Neural cell (in vitro differentiated cells): ENCODE measurements at regions not wholly inside any gene's neighbourhood (a gene's known extent, or its start where the extent isn't known, plus 50 kb on each side); places are given as distances from the start of the nearest gene placed in this dataset.

ENCODE experiments used
- H2AFZ ChIP-seq: fragments of 200-600, 300-800 bp; sonication (generic), shearing (Covaris generic); 2 replicates; pipeline ENCODE4 v1.6.0; 2014; ENCODE audit warnings: low read depth, mild to moderate bottlenecking, antibody characterized with exemption, low read length, moderate library complexity
- H3F3A ChIP-seq: fragments of 200-600 bp; shearing (Covaris generic); 2 replicates; pipeline ENCODE4 v1.6.1; 2016; ENCODE audit warnings: mild to moderate bottlenecking, moderate library complexity, mixed read lengths, antibody characterized with exemption, low read length; ENCODE audit not compliant: insufficient read depth, poor library complexity, severe bottlenecking
- H3K27ac ChIP-seq: fragments of 200-600, 300-800 bp; sonication (generic), shearing (Covaris generic); 2 replicates; pipeline ENCODE4 v1.5.1; 2014; ENCODE audit warnings: mild to moderate bottlenecking, low read length, moderate library complexity
- H3K27me3 ChIP-seq: fragments of 300-800, 200-600 bp; sonication (generic), shearing (Covaris generic); 2 replicates; pipeline ENCODE4 v1.6.0; 2014; ENCODE audit warnings: mild to moderate bottlenecking, low read depth, low read length, moderate library complexity; ENCODE audit not compliant: insufficient read depth
- H3K36me3 ChIP-seq: fragments of 300-800, 200-600 bp; sonication (generic), shearing (Covaris generic); 2 replicates; pipeline ENCODE4 v1.5.1; 2014; ENCODE audit warnings: mild to moderate bottlenecking, antibody characterized with exemption, low read length, moderate library complexity; ENCODE audit not compliant: insufficient read depth
- H3K4me2 ChIP-seq: fragments of 300-800, 200-600 bp; sonication (generic), shearing (Covaris generic); 2 replicates; pipeline ENCODE4 v1.6.0; 2014; ENCODE audit warnings: mild to moderate bottlenecking, low read length
- H3K4me3 ChIP-seq: fragments of 300-800, 200-600 bp; sonication (generic), shearing (Covaris generic); 2 replicates; pipeline ENCODE4 v1.5.1; 2014; ENCODE audit warnings: mild to moderate bottlenecking, low read length, moderate library complexity
- H3K79me2 ChIP-seq: fragments of 200-600 bp; shearing (Covaris generic); replicated peaks from 2 replicates; pipeline ENCODE4 v1.6.0; 2014; ENCODE audit warnings: mild to moderate bottlenecking, low read length, moderate library complexity; ENCODE audit not compliant: insufficient read depth
- H3K9ac ChIP-seq: fragments of 300-800, 200-600 bp; sonication (generic), shearing (Covaris generic); 2 replicates; pipeline ENCODE4 v1.6.1; 2016; ENCODE audit warnings: mild to moderate bottlenecking, low read length, mixed read lengths
- H3K9me2 ChIP-seq: fragments of 200-600 bp; shearing (Covaris generic); 2 replicates; pipeline ENCODE4 v1.6.1; 2016; ENCODE audit warnings: mild to moderate bottlenecking, low read length, mixed read lengths; ENCODE audit not compliant: insufficient read depth
- H3K9me3 ChIP-seq: fragments of 200-600, 300-800 bp; sonication (generic), shearing (Covaris generic); 2 replicates; pipeline ENCODE4 v1.6.1; 2016; ENCODE audit warnings: mild to moderate bottlenecking, mixed run types, low read length, moderate library complexity, mixed read lengths
- H4K20me1 ChIP-seq: fragments of 200-600 bp; shearing (Covaris generic); 2 replicates; pipeline ENCODE4 v1.6.1; 2016; ENCODE audit warnings: mild to moderate bottlenecking, mixed run types; ENCODE audit not compliant: insufficient read depth
- EP300 ChIP-seq: fragments of 450-650 bp; conservative IDR thresholded peaks from 2 replicates; pipeline ENCODE4 v1.6.1; 2014; ENCODE audit warnings: antibody characterized with exemption, mild to moderate bottlenecking, moderate library complexity; ENCODE audit not compliant: poor library complexity, severe bottlenecking
- EZH2 ChIP-seq: fragments of 200-600, 300-800 bp; shearing (Covaris generic), sonication (generic); IDR thresholded peaks from 2 replicates; pipeline ENCODE4 v1.6.1; 2014; ENCODE audit warnings: antibody characterized with exemption, low read length, borderline replicate concordance, mild to moderate bottlenecking; ENCODE audit not compliant: insufficient read depth, poor library complexity, severe bottlenecking
- MXI1 ChIP-seq: fragments of 450-650 bp; conservative IDR thresholded peaks from 2 replicates; pipeline ENCODE4 v1.6.1; 2014; ENCODE audit warnings: antibody characterized with exemption, mild to moderate bottlenecking; ENCODE audit not compliant: poor library complexity, severe bottlenecking
- POLR2AphosphoS5 ChIP-seq: IDR thresholded peaks from 2 replicates; pipeline ENCODE4 v1.6.1; 2012
- RAD21 ChIP-seq: fragments of 450-650 bp; conservative IDR thresholded peaks from 2 replicates; pipeline ENCODE4 v1.6.1; 2014; ENCODE audit warnings: antibody characterized with exemption, mild to moderate bottlenecking, moderate library complexity
- SMC3 ChIP-seq: fragments of 450-650 bp; conservative IDR thresholded peaks from 2 replicates; pipeline ENCODE4 v1.6.1; 2014; ENCODE audit warnings: antibody characterized with exemption, mild to moderate bottlenecking, moderate library complexity; ENCODE audit not compliant: poor library complexity
- TAF1 ChIP-seq: IDR thresholded peaks from 2 replicates; pipeline ENCODE4 v1.6.1; 2012; ENCODE audit warnings: low read depth
- TF ChIP-seq, protein P1 (sequence below): fragments of 450-650 bp; IDR thresholded peaks from 2 replicates; pipeline ENCODE4 v1.5.1; 2014; ENCODE audit warnings: antibody characterized with exemption, mild to moderate bottlenecking, moderate library complexity; ENCODE audit not compliant: poor library complexity, severe bottlenecking
- TF ChIP-seq, protein P2 (sequence below): IDR thresholded peaks from 2 replicates; pipeline ENCODE4 v1.6.1; 2012; ENCODE audit warnings: borderline replicate concordance

DNA sequence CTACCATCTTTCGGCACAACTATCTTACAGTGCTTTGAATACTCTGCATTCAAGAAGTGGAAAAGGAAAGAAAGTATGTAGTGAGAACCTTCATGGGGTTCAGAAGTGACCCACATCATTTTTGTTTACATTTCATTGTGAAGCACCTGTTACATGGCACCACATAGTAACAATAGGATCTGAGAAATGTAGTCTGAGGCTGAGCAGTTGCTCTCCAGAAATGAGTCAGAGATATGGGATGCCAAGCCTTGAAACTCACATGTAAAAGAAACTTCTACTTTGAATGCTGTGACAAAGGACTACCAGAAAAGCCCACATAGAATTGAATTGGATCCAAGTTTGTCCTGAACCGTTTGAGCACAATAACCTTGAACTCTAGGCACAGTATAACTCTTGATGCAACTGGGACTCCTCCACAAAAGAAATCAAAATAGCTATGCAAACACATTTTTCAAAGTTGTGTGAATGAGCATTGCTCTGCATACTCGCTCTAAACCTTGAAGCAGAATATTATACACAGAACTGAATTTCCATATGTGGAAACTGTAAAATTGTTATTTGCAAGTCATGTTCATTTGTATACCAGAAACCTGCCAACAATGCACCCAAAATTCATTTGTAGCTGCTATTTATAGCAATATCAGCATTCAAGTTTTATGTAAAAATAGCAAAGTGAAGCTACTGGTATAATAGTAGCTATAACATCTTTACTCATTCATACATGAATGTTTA is 400.9 kb upstream of the POU3F2 start:
- no peak overlapping the region for H3K27ac ChIP-seq
- no peaks in the 10 kb centered on the region for H3F3A ChIP-seq
- H3K9ac ChIP-seq = no peak overlapping the region
- H3K9me3 ChIP-seq = peaks cover 5% of the 10 kb centered on the region
- H3K27me3 ChIP-seq = no peaks in the 10 kb centered on the region
- H3K4me3 ChIP-seq = no peak overlapping the region
- TF ChIP-seq, protein P1, sequence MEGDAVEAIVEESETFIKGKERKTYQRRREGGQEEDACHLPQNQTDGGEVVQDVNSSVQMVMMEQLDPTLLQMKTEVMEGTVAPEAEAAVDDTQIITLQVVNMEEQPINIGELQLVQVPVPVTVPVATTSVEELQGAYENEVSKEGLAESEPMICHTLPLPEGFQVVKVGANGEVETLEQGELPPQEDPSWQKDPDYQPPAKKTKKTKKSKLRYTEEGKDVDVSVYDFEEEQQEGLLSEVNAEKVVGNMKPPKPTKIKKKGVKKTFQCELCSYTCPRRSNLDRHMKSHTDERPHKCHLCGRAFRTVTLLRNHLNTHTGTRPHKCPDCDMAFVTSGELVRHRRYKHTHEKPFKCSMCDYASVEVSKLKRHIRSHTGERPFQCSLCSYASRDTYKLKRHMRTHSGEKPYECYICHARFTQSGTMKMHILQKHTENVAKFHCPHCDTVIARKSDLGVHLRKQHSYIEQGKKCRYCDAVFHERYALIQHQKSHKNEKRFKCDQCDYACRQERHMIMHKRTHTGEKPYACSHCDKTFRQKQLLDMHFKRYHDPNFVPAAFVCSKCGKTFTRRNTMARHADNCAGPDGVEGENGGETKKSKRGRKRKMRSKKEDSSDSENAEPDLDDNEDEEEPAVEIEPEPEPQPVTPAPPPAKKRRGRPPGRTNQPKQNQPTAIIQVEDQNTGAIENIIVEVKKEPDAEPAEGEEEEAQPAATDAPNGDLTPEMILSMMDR = no peak
- TF ChIP-seq, protein P2, sequence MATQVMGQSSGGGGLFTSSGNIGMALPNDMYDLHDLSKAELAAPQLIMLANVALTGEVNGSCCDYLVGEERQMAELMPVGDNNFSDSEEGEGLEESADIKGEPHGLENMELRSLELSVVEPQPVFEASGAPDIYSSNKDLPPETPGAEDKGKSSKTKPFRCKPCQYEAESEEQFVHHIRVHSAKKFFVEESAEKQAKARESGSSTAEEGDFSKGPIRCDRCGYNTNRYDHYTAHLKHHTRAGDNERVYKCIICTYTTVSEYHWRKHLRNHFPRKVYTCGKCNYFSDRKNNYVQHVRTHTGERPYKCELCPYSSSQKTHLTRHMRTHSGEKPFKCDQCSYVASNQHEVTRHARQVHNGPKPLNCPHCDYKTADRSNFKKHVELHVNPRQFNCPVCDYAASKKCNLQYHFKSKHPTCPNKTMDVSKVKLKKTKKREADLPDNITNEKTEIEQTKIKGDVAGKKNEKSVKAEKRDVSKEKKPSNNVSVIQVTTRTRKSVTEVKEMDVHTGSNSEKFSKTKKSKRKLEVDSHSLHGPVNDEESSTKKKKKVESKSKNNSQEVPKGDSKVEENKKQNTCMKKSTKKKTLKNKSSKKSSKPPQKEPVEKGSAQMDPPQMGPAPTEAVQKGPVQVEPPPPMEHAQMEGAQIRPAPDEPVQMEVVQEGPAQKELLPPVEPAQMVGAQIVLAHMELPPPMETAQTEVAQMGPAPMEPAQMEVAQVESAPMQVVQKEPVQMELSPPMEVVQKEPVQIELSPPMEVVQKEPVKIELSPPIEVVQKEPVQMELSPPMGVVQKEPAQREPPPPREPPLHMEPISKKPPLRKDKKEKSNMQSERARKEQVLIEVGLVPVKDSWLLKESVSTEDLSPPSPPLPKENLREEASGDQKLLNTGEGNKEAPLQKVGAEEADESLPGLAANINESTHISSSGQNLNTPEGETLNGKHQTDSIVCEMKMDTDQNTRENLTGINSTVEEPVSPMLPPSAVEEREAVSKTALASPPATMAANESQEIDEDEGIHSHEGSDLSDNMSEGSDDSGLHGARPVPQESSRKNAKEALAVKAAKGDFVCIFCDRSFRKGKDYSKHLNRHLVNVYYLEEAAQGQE = no peak
- TF ChIP-seq POLR2AphosphoS5 (no peak), MXI1 (no peak), RAD21 (no peak), TAF1 (no peak), EP300 (no peak), EZH2 (no peak), SMC3 (no peak)
- H3K4me2 ChIP-seq = no peak overlapping the region
- no peaks in the 10 kb centered on the region for H3K79me2 ChIP-seq
- no peaks in the 10 kb centered on the region for H3K9me2 ChIP-seq
- no peak overlapping the region for H2AFZ ChIP-seq
- no peaks in the 10 kb centered on the region for H4K20me1 ChIP-seq
- H3K36me3 ChIP-seq = no peaks in the 10 kb centered on the region

DNA sequence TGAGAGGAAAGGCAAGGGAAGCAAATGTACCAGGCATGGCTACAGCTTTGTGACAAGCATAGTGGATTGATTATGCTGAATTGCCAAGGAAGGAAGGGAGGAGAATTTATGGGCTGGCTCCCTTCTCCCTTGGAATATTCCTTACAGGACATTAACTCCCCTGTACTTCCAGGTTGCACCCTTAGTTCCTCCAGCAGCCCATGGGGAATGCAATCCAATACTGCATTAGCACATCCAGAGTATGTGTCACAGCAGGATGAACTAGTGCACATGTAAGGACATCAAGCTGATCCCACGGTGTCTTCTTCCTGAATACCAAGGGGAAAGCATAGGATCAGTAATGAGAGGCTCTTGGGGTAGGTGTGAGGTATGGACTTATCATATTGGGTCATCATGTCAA is 390.7 kb upstream of the POU3F2 start:
- no peaks in the 10 kb centered on the region for H3F3A ChIP-seq
- H3K4me3 ChIP-seq = no peak overlapping the region
- H3K9me2 ChIP-seq = no peaks in the 10 kb centered on the region
- TF ChIP-seq EZH2 = no peak
- no peaks in the 10 kb centered on the region for H3K27me3 ChIP-seq
- no peaks in the 10 kb centered on the region for H3K36me3 ChIP-seq
- H4K20me1 ChIP-seq = no peaks in the 10 kb centered on the region
- H3K9me3 ChIP-seq = no peaks in the 10 kb centered on the region
- no peaks in the 10 kb centered on the region for H3K79me2 ChIP-seq
- no peak overlapping the region for H3K27ac ChIP-seq
- no peak overlapping the region for H3K4me2 ChIP-seq
- no peak overlapping the region for H3K9ac ChIP-seq
- no peak overlapping the region for H2AFZ ChIP-seq
